HG03103 (cell line): ENCODE measurements at regions not wholly inside any gene's neighbourhood (a gene's known extent, or its start where the extent isn't known, plus 50 kb on each side); places are given as distances from the start of the nearest gene placed in this dataset.

Experiments used
- ATAC-seq: cut with Tn5 transposase; IDR thresholded peaks from one replicate; pipeline ENCODE4 v1.9.1; 2021; ENCODE audit warnings: low read depth; ENCODE audit not compliant: unreplicated experiment

GRCh38 chr2:118177884-118178283, 89.6 kb downstream of the INSIG2 start:
- no peak for ATAC-seq

- ATAC-seq, result no peak
These were observed 89.0 kb downstream of the INSIG2 start for GRCh38 chr2:118177318-118177717.

GRCh38 chr2:118176601-118177000, 88.3 kb downstream of the INSIG2 start:
- ATAC-seq, result no peak

- no peak for ATAC-seq
These were observed 83.3 kb downstream of the INSIG2 start for GRCh38 chr2:118171546-118171945.

GRCh38 chr2:118169359-118170005, 81.2 kb downstream of the INSIG2 start:
- ATAC-seq, result peak; percentile 72

GRCh38 chr2:118168615-118169014, 80.3 kb downstream of the INSIG2 start:
- no peak for ATAC-seq

- no peak for ATAC-seq
These were observed 78.8 kb downstream of the INSIG2 start for GRCh38 chr2:118167026-118167425.

- no peak for ATAC-seq
These were observed 78.0 kb downstream of the INSIG2 start for GRCh38 chr2:118166242-118166641.

- ATAC-seq, result no peak
These were observed 77.3 kb downstream of the INSIG2 start for GRCh38 chr2:118165595-118165994.
